Posterior cingulate gyrus (tissue), 11 donors: ENCODE measurements at regions not wholly inside any gene's neighbourhood (a gene's known extent, or its start where the extent isn't known, plus 50 kb on each side); places are given as distances from the start of the nearest gene placed in this dataset.
"Not testable (repeated sequence)": the region's sequence is repeated elsewhere in the genome, so short reads cannot be mapped to it uniquely, and the experiment has no call there.

Experiments
- DNase-seq, 10 donors: peaks; one replicate each; pipeline versions ENCODE4 v3.0.0 to v3.0.0-alpha.2; 2020 to 2021; ENCODE audit warnings: mixed read lengths in 3 of 10
- intact Hi-C: fragments of 100-400 bp; cut with DNase I; formaldehyde crosslinking; loops from one replicate; pipeline ENCODE4 v1.15.1; 2023

DNA sequence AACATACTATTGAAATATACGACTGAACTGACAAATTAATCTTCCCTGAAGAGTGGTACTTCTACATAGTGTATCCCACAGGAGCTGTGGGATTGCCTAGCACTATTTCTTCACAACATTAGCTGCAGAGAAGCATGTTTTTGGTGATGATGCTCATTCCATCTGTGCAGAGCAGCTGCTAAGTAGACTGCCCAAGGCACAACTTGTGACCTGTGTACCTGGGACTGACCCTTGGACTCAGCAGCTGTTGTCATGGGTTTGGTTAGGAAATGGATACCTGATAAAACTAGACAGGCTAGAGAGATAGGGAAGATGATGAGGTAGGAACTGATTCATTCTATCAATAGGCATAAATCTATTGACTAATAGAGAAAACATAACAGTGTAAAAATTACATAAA is 1204.0 kb downstream of the DSC3 start:
- no peak for DNase-seq
- intact Hi-C loops: no loop called here

DNA sequence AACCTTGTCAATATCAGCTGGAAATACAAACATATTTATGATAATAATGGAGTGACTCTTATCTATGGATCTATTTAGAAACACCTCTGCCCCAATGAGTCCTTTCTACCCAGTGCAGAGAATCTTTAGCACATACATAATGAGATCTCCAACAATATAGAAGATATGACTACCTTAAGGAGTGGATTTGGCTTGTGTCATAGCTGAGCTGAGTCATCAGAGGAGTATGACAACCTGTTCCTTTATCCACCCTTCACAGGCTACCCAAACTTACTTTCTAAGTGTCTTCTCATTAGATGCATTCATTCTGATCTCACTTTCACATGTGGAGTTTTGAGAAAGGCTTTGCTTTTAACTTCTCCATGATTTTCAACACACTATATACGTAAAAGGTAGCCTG is 1218.9 kb downstream of the DSC3 start:
- intact Hi-C loops: no loop called here
- DNase-seq: no peak

DNA sequence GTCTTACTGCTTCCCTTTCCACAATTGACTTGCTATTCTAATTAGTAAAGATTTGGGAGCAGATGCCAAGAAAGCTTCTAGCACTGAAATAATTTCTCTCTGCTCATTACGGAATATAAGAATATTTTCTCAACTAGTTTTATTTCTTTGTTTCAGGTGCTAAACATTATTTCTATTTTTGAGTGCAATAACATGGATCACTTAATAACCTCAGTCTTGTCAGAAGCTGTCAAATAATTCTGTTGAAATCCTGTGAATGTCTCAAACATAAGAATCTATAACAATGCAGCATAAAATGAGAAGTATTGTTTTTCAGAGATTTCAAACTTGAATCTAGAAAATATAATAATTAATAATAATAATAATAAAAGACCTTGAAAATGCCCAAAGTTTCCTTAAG is 1221.0 kb downstream of the DSC3 start:
- DNase-seq: no peak
- intact Hi-C loops: no loop called here

DNA sequence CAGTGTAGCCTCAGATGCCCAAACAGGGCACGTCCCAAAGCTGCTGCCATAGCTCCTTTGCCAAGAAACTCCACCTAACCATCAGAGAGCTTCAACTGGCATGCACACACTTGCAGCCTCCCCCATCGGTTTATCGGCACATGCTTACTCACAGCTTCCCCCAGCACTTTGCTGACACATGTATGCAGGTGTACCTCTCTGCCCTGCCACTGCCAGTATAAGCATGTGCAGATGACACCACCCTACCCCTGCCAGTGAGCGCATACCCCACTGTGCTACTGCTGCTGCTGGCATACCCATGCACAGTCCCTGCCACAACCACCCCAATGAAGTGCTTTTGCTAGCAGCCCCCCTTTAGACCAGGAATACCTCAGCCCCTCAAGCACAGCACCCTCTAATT is 1231.0 kb downstream of the DSC3 start:
- peak in 3 of 10 donors; percentile 51 to 72 (median 58) for DNase-seq
- intact Hi-C loops: no loop called here

DNA sequence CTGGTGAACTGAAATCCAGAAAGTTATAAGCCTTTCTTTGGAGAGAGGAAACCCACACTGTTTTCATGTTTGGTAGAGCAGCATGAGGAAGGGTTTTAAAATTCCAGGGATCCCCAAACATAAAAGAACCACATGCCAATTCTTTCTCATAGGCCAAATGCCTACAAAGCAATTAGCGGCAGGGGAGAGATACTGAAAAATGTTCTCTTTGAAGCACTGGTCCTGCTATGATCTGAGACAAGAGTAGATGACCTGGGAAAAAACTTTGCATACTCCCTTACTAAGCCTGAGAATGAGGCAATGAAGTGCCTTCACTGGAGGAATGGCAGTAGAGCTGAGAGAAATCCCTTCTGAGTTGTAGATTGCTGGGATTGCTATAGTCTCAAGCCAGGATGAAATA is 1261.7 kb downstream of the DSC3 start:
- DNase-seq: no peak
- intact Hi-C loops: no loop called here

DNA sequence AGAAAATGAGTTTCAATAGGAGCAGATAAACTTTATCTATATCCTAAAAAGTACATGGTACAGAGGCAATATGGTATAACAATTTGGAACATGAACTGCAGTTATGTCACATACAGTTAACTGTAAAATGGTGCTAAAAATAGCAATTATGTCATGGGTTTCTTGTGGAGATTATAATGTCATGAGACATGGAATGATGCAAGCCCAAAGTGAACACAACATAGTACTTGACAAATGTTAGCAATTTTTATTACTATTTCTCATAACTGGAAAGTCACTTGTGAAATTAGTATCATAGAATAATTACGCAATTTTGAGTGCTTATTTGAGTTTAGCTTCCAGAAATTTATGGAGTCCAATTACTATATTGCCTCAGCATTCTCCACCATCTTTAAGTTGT is 1263.4 kb downstream of the DSC3 start:
- intact Hi-C loops: no loop called here
- no peak for DNase-seq

DNA sequence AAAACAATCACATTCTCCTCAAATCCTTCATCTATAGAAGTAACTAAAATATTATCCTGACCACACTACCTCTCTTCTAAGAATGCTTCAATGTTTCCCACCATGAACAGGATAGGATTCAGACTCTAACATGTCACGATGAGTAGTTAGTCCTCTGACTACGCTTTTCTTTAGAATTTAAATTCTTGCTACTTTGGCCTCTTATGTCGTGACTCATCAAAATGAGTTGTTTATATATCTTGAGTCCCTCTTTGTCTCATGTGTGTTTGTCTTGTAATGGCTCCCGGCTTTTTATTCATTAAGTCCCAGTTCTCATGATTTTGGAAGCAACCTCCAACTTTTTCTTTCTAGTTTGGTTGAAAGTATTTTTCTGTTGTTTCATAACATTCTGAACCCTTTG is 1289.2 kb downstream of the DSC3 start:
- intact Hi-C loops: no loop called here
- no peak for DNase-seq

DNA sequence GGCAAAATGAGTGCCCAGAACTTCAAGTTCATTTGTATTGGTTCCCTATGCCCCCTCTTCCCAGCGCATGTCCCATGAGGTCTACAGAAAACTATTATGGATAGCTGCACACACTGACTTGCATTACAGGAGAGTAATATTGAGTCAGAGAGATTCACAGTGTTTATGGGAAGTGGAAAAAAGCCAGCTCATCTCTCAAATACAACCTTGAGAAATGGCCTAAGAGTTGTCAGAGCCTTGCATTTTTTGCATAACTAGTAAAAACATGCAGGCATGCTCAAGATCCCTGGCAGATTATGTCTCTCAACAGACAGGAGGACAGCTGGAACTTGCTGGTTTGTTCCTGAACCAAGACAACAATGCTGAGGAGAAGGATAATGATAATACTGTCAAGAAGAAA is 1292.8 kb downstream of the DSC3 start:
- DNase-seq: no peak
- intact Hi-C loops: no loop called here

DNA sequence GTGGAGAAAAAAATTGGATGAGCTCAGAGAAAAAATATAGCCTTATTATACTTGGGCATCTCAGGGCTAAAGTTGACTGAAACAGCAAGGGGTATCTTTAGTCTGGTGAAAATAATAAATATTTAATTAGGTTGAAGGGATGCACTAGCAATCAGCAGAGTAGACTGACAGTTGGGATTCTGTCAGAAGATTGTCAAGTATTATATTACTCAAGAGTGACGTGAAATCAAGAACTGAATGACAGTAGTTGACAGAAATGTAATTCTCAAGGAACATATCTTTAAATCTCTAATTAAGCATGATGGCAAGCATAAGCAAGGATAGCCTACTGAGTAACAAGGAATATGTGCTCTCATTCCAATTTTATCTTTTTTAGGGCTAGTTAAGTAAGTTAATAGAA is 1301.1 kb downstream of the DSC3 start:
- intact Hi-C loops: no loop called here
- no peak for DNase-seq

DNA sequence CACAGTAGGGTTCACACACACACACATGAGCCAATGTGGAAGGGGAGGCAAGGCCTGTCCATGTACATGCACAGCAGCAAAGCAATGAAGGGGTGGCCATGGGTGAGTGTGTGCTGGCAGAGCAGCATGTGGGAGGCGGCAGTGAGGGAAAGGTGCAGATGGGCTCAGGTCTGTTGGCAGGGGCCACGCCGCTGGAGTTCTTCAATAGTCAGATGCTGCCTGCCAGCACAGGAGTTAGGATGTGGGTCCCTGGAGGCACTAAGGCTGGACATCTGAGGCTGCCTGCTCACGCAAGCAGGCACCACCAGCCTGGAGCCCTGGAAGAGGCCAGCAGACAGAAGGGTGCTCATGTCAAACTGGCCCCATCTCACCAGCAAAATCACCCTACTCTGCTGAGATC is 1304.9 kb downstream of the DSC3 start:
- intact Hi-C loops: no loop called here

DNA sequence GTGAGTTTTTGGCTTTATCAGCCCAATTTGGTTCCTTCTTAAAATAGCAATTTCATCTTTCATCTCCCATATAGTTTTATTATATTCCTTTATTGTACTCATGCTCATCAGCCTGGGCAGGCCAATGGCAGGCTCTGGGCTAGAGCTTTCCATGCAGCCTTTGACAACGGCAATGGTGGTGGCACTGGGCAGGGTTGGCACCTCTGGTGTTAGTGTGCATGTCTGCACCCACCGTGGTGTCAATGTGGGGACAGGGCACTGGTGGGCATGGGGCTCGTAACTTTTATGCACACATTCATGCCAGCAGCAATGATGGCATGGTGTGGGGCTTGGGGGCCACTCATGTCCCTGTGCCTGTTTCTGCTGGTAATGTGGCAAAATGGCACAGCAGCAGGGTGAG is 1305.4 kb downstream of the DSC3 start:
- DNase-seq: peak in 1 of 10 donors; percentile 59
- intact Hi-C loops: no loop called here

More for the DNA sequence above, 1304.9 kb downstream of the DSC3 start:
- peak in 2 of 10 donors; percentile 49 to 59 for DNase-seq

DNA sequence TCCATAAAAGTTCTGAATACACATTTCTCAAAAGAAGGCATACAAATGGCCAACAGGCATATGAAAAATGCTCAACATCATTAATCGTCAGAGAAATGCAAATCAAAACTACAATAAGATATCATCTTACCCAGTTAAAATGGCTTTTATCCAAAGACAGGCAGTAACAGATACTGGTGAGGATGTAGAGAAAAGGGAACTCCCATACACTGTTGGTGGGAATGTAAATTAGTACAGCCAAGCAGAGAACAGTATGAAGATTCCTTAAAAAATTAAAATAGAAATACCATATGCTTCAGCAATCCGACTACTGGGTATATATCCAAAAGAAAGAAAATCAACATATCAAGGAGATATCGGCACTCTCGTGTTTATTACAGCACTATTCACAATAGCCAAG is 1312.5 kb downstream of the DSC3 start:
- intact Hi-C loops: no loop called here
- DNase-seq: no peak

DNA sequence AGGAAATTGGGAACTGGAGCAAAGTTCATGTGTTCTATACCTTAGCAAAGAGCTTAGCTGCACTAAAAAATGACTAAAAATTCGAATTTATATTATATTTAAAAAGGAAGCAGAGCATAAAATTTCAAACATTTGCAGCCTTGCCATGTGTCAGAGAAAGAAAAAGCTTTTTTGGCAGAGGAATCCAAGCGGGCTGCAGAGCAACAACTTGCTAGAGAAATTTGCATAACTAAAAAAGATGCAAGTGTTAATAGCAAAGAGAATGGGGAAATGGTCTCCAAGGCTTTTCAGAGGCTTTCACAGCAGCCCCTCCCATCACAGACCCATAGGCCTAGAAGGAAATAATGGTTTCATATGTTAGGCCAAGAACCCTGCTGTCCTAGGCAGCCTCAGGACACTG is 1315.9 kb downstream of the DSC3 start:
- DNase-seq: no peak
- intact Hi-C loops: no loop called here

DNA sequence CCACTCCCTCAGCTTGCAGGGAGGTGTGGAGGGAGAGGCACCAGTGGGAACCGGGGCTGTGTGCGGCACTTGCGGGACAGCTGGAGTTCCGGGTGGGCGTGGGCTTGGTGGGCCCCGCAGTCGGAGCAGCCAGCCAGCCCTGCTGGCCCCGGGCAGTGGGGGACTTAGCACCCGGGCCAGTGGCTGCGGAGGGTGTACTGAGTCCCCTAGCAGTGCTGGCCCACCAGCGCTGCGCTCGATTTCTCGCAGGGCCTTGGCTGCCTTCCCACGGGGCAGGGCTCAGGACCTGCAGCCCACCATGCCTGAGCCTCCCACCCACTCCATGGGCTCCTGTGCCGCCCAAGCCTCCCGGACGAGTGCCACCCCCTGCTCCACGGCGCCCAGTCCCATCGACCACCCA is 1319.1 kb downstream of the DSC3 start:
- DNase-seq: peak in 3 of 10 donors; percentile 32 to 55 (median 33)
- intact Hi-C loops: not testable (repeated sequence)

DNA sequence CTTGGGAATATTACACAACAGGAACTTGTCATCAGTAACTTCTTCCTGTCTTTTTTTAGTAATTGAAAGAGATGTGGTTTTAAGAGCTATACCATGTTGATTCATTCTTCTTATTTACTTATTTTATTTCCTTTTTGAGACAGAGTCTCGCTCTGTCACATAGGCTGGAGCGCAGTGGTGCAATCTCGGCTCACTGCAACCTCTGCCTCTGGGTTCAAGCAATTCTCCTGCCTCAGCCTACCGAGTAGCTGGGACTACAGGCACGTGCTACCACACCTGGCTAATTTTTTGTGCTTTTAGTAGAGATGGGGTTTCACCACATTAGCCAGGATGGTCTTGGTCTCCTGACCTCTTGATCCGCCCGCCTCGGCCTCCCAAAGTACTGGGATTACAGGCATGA is 1326.6 kb downstream of the DSC3 start:
- DNase-seq, intact Hi-C loops: not testable (repeated sequence)

DNA sequence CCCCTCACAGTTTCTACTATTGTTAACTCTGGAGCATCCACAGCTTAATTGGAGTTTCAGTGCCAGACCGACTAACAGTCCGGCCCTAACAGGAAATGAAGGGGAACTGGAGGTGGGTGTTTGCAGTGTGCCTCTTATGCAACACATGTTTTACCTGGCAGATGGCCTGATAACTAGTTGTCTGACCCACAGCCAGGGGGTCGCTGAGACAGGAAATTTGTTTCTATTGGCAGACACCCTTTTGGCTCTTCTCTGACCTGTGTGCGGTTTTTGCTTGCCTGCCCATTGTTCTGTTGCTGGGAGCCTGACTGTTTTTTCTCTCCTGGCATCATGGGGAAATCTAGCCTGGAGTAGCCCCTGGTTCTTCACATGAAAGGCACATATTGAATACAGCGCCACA is 1329.8 kb downstream of the DSC3 start:
- intact Hi-C loops: no loop called here
- peak in 1 of 10 donors; percentile 20 for DNase-seq

DNA sequence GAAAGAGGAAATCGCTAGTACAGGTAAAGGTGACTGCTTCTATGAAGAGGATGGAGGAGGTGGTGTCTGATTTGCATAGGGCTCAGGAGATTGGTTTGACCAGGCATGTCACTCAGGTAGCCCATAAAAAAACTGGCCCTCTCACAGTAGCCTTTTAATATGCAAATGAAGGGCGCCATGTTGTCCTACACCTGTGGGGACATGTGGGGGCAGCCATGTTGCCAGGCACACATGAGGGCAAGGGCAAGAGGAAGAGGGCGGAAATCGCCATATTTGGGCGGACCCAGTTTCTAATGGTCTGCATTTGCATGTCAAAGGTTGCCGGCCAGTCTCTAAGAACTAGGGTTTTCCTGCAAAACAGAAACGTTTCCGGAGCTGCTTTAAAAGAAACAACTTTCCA is 1330.6 kb downstream of the DSC3 start:
- DNase-seq: peak in 2 of 10 donors; percentile 33 to 60

DNA sequence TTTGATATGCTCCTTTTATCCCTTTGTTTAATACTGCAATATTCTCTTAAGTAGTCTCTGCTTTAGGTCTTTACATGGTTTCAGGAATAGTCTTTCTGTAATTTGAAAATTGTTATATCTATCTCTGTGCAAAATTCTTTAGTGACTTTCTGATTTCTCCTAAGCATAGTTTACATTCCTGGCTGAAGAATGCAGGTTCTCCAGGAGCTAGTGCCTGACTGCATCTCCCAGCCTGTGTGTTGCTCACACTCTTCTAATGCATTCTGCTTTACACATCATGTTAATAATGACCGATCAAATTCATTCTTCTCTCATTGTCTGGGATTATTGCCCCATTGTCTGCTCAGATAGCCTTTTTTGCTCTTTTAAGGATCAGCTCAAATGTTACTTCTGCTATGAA is 1349.2 kb downstream of the DSC3 start:
- intact Hi-C loops: no loop called here
- no peak for DNase-seq

More for the DNA sequence above, 1330.6 kb downstream of the DSC3 start:
- intact Hi-C loops: no loop called here

DNA sequence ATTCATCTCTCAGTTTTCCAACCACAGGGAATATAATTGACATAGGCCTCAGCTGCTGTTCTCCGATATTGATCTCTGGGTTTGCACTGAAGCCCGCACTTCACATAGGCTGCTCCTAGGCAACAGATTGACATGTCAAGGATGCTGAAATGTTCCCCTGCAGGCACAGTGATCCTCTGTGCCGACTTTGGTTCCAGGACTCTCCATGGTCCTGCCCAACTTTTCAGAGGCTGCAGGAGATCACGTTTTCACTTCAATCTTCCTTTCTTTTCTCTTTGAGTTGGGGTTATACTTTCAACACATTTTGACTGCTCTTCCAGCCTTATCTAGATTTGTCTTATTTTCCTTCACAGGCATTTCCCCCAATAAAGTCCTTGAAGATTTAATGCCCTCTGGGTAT is 1361.0 kb downstream of the DSC3 start:
- intact Hi-C loops: no loop called here
- peak in 1 of 10 donors; percentile 43 for DNase-seq

DNA sequence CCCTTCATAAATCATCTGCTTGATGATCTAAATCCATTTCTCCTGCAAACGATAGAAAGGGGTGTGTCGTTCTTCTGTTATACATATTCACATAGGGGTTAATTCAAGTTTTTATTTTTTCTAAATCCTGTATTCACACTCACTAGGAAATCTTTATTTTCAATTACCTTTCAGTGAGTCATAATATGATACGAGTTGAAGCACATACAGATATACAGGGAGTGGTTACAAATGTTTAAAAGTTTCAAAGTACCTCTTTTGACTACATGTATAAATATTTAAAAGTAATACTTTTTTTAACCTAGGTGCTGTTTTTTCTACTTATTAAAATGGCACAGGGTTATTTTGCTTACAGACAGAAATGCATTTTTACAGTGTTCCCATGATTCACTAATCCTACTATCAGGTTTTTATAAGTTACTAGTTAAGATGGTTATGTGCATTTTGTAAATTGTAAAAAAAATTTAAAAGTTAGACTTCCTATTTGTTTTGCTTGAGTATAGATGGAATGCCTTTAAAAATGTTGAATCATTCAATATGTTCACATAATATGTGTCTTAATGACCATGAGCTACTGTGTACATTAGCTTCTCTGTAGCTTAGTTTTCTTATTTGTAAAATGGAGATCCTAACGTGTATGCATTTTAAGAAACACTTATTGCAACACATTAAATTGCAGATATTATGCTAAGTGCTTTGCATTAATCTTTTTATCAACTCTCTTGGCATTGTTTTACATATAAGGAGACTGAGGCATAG is 1378.1 kb downstream of the DSC3 start:
- intact Hi-C loops: no loop called here
- no peak for DNase-seq

DNA sequence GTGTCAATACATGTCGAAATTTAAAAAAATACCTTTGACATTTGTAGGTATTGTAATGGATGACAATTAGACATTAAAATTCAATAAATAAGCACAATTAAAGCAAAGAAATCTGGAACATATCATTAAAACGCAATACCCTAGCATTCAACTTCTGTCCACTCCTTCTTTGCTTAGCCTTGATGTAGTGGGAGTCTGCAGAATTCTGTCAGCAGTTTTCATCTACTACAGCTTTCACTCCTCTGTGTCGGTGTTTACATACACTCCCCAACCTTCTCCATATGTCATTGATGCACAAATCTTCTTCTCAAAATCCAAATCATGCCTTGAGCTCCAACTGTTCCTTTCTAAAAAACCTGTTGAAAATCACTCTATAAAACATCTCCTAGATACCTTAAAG is 1380.6 kb downstream of the DSC3 start:
- DNase-seq: no peak
- intact Hi-C loops: no loop called here

DNA sequence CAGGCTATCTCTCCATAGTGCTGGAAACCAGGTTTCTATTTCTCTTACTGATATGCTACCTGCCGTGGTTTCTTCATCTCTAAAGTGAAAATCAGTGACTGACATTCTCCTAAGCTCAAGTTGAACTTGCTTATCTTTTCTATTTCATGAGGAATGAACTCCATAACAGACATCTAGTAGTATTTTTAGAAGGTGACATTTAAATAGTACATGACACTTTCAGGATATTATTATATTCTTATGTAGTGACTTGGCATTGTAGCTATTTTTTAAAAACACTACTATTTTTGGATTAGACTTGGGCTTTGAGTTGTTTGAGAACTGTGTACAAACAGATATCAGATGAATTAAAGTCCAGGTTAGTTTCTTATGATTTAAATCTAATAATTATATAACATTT is 1381.8 kb downstream of the DSC3 start:
- DNase-seq: no peak
- intact Hi-C loops: no loop called here

DNA sequence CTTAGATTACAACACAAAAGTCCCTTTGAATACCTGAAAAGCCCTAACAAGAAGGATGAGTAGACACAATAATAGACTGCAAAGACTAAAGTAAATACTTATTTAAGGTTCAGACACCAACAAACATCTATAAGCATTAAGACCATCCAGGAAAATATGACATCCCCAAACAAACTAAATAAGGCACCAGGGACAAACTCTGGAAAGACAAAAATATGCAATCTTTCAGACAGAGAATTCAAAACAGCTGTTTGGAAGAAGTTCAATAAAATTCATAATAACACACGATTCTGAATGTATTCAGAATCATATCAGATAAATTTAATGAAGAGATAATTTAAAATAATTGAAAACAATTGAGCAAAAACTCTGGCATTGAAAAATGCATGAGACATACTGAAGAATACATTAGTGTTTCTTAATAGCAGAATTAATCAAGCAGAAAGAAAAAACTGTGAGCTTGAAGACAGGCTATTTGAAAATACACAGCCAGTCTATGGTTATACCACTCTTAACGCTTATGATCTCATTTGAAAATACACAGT is 1388.8 kb downstream of the DSC3 start:
- intact Hi-C loops: no loop called here
- no peak for DNase-seq
